Suprapubic skin (tissue), 4 donors: ENCODE measurements at regions not wholly inside any gene's neighbourhood (a gene's known extent, or its start where the extent isn't known, plus 50 kb on each side); places are given as distances from the start of the nearest gene placed in this dataset.

Experiments used
- EP300 ChIP-seq: sonication (generic); formaldehyde crosslinking; IDR thresholded peaks from one replicate; pipeline ENCODE4 v1.6.1; 2017; ENCODE audit warnings: antibody characterized with exemption
- POLR2A ChIP-seq, 2 donors: fragments of 450-650 bp; IDR thresholded peaks; one replicate each; pipeline ENCODE4 v1.6.1; 2017; ENCODE audit warnings: antibody characterized with exemption in 2 of 2, mild to moderate bottlenecking in 2 of 2, moderate library complexity in 2 of 2
- POLR2AphosphoS5 ChIP-seq, 3 donors: sonication (generic); formaldehyde crosslinking; IDR thresholded peaks; one replicate each; pipeline ENCODE4 v1.6.1; 2017; ENCODE audit warnings: antibody characterized with exemption in 3 of 3
- TF ChIP-seq, protein P1 (sequence below), 2 donors: fragments of 200-600 bp in 1 of 2; fragments of 450-650 bp in 1 of 2; sonication (generic) in 1 of 2; IDR thresholded peaks; one replicate each; pipeline ENCODE4 v1.5.1; 2016 to 2019; ENCODE audit warnings: antibody characterized with exemption in 2 of 2, mild to moderate bottlenecking in 1 of 2, moderate library complexity in 1 of 2

DNA sequence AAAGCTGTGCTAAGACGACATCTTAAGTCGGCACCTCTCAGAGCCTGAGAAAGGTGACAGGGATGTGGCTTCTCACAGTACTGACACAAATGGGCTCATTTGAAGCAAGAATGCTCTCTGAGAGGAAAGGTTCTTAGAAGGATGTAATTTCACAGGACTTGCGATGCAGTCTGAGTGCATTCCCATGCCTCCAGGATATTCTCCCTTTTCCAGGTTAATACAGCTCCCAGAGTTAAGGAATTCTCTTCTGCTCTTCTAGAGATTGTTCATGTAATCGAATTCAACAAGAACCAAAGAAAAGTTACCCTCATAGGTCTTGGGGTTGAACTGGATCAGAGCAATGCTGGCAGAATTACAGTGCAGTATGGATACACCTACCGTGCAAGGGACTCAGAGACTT is 131.0 kb downstream of the GALR1 start:
- TF ChIP-seq, protein P1, sequence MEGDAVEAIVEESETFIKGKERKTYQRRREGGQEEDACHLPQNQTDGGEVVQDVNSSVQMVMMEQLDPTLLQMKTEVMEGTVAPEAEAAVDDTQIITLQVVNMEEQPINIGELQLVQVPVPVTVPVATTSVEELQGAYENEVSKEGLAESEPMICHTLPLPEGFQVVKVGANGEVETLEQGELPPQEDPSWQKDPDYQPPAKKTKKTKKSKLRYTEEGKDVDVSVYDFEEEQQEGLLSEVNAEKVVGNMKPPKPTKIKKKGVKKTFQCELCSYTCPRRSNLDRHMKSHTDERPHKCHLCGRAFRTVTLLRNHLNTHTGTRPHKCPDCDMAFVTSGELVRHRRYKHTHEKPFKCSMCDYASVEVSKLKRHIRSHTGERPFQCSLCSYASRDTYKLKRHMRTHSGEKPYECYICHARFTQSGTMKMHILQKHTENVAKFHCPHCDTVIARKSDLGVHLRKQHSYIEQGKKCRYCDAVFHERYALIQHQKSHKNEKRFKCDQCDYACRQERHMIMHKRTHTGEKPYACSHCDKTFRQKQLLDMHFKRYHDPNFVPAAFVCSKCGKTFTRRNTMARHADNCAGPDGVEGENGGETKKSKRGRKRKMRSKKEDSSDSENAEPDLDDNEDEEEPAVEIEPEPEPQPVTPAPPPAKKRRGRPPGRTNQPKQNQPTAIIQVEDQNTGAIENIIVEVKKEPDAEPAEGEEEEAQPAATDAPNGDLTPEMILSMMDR (IDR thresholded peaks at IDR 0.05): no peak
- no peak for TF ChIP-seq POLR2AphosphoS5 (IDR thresholded peaks at IDR 0.05)
- no peak for TF ChIP-seq POLR2A (IDR thresholded peaks at IDR 0.05)
- TF ChIP-seq EP300: no peak
